NT2/D1 (cell line): ENCODE measurements at regions not wholly inside any gene's neighbourhood (a gene's known extent, or its start where the extent isn't known, plus 50 kb on each side); places are given as distances from the start of the nearest gene placed in this dataset.

ENCODE experiments used
- DNase-seq: peaks from one replicate; pipeline ENCODE4 v3.0.0-alpha.2; 2011; ENCODE audit warnings: low read depth, low spot score
- H3K27me3 ChIP-seq: 2 replicates; pipeline ENCODE4 v1.6.0; 2011; ENCODE audit warnings: mild to moderate bottlenecking; ENCODE audit not compliant: insufficient read length, insufficient read depth
- H3K36me3 ChIP-seq: 2 replicates; pipeline ENCODE4 v1.6.1; 2011; ENCODE audit warnings: mild to moderate bottlenecking, low read length, mixed read lengths; ENCODE audit not compliant: insufficient read depth, insufficient read length
- H3K4me1 ChIP-seq: 2 replicates; pipeline ENCODE4 v1.5.1; 2011; ENCODE audit not compliant: insufficient read depth, insufficient read length
- H3K4me3 ChIP-seq: 2 replicates; pipeline ENCODE4 v1.5.1; 2011; ENCODE audit warnings: low read depth; ENCODE audit not compliant: insufficient read length
- H3K9ac ChIP-seq: 2 replicates; pipeline ENCODE4 v1.6.0; 2011; ENCODE audit warnings: low read depth; ENCODE audit not compliant: insufficient read length
- H3K9me3 ChIP-seq: 2 replicates; pipeline ENCODE4 v1.5.1; 2011; ENCODE audit warnings: mild to moderate bottlenecking, low read length; ENCODE audit not compliant: insufficient read depth
- SUZ12 ChIP-seq: IDR thresholded peaks from 2 replicates; pipeline ENCODE4 v1.6.1; 2011; ENCODE audit not compliant: insufficient read length, insufficient read depth; ENCODE audit errors: extremely low read depth
- YY1 ChIP-seq: IDR thresholded peaks from 2 replicates; pipeline ENCODE4 v1.6.1; 2011; ENCODE audit not compliant: insufficient read length, insufficient read depth
- ZNF274 ChIP-seq: IDR thresholded peaks from 2 replicates; pipeline ENCODE4 v1.6.1; 2011; ENCODE audit warnings: mild to moderate bottlenecking, low read depth, low read length

DNA sequence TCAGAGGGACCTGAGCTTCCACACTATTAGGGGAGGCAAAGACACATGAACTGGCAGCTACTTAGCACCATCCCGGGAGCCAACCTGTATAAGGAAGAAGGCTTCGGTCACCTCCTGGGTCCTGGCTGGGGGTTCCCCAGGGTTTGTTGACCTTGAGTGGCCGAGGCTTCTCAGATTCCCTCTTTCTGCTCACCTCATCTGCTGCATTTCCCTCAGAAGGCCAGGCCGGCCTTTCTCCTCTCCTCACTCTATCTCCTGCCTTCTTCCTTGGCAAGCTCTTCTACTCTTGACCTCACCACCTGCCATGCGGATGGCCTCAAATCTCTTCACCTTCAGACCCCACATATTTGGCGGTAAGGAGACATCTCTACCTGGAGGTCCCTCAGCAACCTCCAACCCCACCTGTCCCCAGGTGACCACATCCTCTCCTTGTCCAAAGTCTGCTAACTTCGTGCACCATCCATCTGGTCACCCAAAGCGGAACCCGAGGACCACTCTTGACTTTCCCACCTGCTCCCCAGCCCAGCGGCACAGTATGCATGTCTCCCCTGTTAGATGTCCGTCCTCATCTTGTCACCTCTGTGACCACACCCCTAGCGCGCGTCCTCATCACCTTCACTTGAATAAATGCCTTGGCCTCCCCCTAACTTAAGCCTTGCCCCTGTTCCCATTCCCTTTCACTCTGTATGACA is 133.8 kb upstream of the UNC5B start:
- no peak for DNase-seq
- H3K4me1 ChIP-seq = peaks cover 27% of the 10 kb centered on the region
- no peaks in the 10 kb centered on the region for H3K36me3 ChIP-seq
- H3K4me3 ChIP-seq = no peak overlapping the region
- H3K27me3 ChIP-seq = peaks cover 21% of the 10 kb centered on the region
- H3K9me3 ChIP-seq = no peaks in the 10 kb centered on the region
- H3K9ac ChIP-seq = no peak overlapping the region
- no peak for TF ChIP-seq SUZ12
- TF ChIP-seq YY1 = no peak
- TF ChIP-seq ZNF274 = no peak

GRCh38 chr10:71079761-71080380 is 132.5 kb upstream of the UNC5B start:
- Histone ChIP-seq H3K36me3 (no peaks in the 10 kb centered on the region), H3K4me3 (no peak overlapping the region), H3K27me3 (peaks cover 25% of the 10 kb centered on the region), H3K9ac (no peak overlapping the region), H3K4me1 (peaks cover 18% of the 10 kb centered on the region), H3K9me3 (no peaks in the 10 kb centered on the region)
- DNase-seq = no peak
- TF ChIP-seq YY1 = no peak
- TF ChIP-seq SUZ12 = no peak
- TF ChIP-seq ZNF274 = no peak

DNA sequence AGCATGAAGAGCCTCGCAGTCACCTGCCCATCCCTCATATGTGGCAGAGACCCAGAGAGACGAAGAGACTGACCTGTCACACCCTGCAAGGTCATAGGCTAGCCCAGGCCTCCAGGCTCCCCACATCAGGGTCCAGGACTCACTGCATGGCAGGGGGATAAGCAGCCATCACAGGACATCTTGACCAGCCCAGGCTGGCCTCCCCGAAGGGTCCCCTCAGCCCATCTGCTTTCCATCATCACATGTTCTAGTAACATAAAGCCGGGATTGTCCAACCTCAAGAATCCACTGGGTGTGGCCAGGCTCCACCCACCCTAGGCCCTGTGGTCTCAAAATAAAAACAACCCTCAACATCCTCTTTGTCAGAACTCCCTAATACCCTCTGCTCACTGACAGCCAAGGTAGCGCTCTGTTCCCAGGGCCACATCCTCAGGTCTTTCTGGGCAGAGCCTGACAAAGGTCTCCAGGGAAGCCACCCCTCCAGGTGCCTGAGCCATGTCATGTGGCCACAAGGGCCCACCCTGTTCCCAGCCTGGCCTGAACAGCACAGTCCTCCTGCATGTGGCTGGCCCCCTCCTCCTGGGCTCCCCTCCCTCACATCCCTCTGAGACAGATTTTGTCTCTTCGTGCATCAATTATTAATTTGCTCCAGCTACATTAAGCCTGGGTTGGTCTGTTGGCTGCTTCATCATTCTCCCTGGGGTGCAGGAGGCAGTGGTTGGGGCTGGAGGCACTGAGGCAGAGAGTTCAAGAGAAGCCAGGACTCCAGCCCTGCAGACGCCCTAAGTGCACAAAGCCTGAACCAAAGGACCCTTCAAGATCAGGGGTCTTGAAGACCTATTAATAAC is 131.8 kb upstream of the UNC5B start:
- DNase-seq = no peak
- H3K9ac ChIP-seq = no peak overlapping the region
- peaks cover 25% of the 10 kb centered on the region for H3K27me3 ChIP-seq
- peaks cover 12% of the 10 kb centered on the region for H3K4me1 ChIP-seq
- no peaks in the 10 kb centered on the region for H3K36me3 ChIP-seq
- H3K4me3 ChIP-seq = no peak overlapping the region
- no peaks in the 10 kb centered on the region for H3K9me3 ChIP-seq
- TF ChIP-seq YY1 (no peak), ZNF274 (no peak), SUZ12 (no peak)

- no peaks in the 10 kb centered on the region for H3K9me3 ChIP-seq
- H3K36me3 ChIP-seq = no peaks in the 10 kb centered on the region
- DNase-seq = no peak
- no peak for TF ChIP-seq ZNF274
- TF ChIP-seq SUZ12 = no peak
- TF ChIP-seq YY1 = no peak
- peaks cover 25% of the 10 kb centered on the region for H3K27me3 ChIP-seq
- H3K4me3 ChIP-seq = no peak overlapping the region
- H3K9ac ChIP-seq = no peak overlapping the region
- peaks cover 13% of the 10 kb centered on the region for H3K4me1 ChIP-seq
These were observed 131.2 kb upstream of the UNC5B start for GRCh38 chr10:71081229-71081560.

DNA sequence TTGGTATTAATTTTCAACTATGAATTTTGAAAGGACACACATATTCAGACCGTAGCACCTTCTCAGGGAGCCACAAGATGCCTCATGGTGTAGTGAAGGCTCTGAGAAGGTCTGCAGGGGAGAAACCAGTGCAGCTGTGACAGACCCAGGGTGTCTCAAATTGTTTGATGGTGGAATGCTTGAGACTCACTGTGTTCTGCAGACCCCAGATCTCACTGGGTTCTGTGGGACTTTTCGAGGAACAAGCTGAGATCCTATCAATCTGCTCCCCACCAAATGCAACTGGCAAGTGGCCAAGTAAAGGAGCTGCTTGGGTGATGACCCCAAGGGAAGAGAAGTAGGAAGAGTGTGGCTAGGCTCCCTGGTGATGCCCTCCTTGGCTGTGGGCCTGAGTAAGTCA is 130.5 kb upstream of the UNC5B start:
- TF ChIP-seq YY1 (no peak), SUZ12 (no peak), ZNF274 (no peak)

GRCh38 chr10:71082960-71083715 is 129.2 kb upstream of the UNC5B start:
- H3K9ac ChIP-seq = no peak overlapping the region
- no peak for DNase-seq
- peaks cover 2% of the 10 kb centered on the region for H3K4me1 ChIP-seq
- no peak overlapping the region for H3K4me3 ChIP-seq
- no peaks in the 10 kb centered on the region for H3K9me3 ChIP-seq
- H3K36me3 ChIP-seq = no peaks in the 10 kb centered on the region
- TF ChIP-seq YY1 (no peak), ZNF274 (no peak), SUZ12 (no peak)
- H3K27me3 ChIP-seq = peaks cover 19% of the 10 kb centered on the region

More for the DNA sequence above, 130.5 kb upstream of the UNC5B start:
- no peak for DNase-seq
- no peaks in the 10 kb centered on the region for H3K36me3 ChIP-seq
- H3K4me1 ChIP-seq = peaks cover 8% of the 10 kb centered on the region
- no peak overlapping the region for H3K9ac ChIP-seq
- no peak overlapping the region for H3K4me3 ChIP-seq
- no peaks in the 10 kb centered on the region for H3K9me3 ChIP-seq
- H3K27me3 ChIP-seq = peaks cover 25% of the 10 kb centered on the region

- Histone ChIP-seq H3K9me3 (no peaks in the 10 kb centered on the region), H3K4me3 (no peak overlapping the region), H3K9ac (no peak overlapping the region), H3K27me3 (peaks cover 16% of the 10 kb centered on the region), H3K36me3 (no peaks in the 10 kb centered on the region), H3K4me1 (peaks cover 2% of the 10 kb centered on the region)
- no peak for TF ChIP-seq ZNF274
- DNase-seq = no peak
These were observed 128.7 kb upstream of the UNC5B start for GRCh38 chr10:71083716-71083975.
